Bronchial epithelial cell (primary cell): ENCODE measurements at regions not wholly inside any gene's neighbourhood (a gene's known extent, or its start where the extent isn't known, plus 50 kb on each side); places are given as distances from the start of the nearest gene placed in this dataset.
A peak's percentile ranks its signal among the peaks of the same experiment; 100 is the strongest.
"Not testable (repeated sequence)": the region's sequence is repeated elsewhere in the genome, so short reads cannot be mapped to it uniquely, and the experiment has no call there.

Source experiments
- DNase-seq: peaks from one replicate; pipeline ENCODE4 v3.0.0-alpha.2; 2010; ENCODE audit warnings: low read depth
- FAIRE-seq: peaks from 2 replicates; lab custom pipeline; 2011; peaks lifted over from hg19 to GRCh38; lab: Jason Lieb, UNC
- H3K27me3 ChIP-seq: 2 replicates; pipeline ENCODE4 v1.5.1; 2011; ENCODE audit warnings: low read length; ENCODE audit not compliant: control insufficient read depth, insufficient read depth
- H3K36me3 ChIP-seq: 2 replicates; pipeline ENCODE4 v1.5.1; 2011; ENCODE audit warnings: low read length; ENCODE audit not compliant: control insufficient read depth, insufficient read depth
- H3K4me3 ChIP-seq: 2 replicates; pipeline ENCODE4 v1.5.1; 2011; ENCODE audit warnings: mild to moderate bottlenecking, low read depth, low read length, control low read depth
- CTCF ChIP-seq: IDR thresholded peaks from 2 replicates; pipeline ENCODE4 v1.5.1; 2011; ENCODE audit warnings: mild to moderate bottlenecking, moderate library complexity, low read length, control low read depth, inconsistent platforms; ENCODE audit not compliant: insufficient read depth, severe bottlenecking

- not testable (repeated sequence) for FAIRE-seq, H3K4me3 ChIP-seq, DNase-seq, H3K27me3 ChIP-seq, H3K36me3 ChIP-seq
These were observed 256.4 kb downstream of the ANKRD30B start for GRCh38 chr18:15004270-15004973.

GRCh38 chr18:15005313-15006130 is 257.6 kb downstream of the ANKRD30B start:
- Histone ChIP-seq H3K4me3 (no peak overlapping the region), H3K36me3 (no peaks in the 10 kb centered on the region), H3K27me3 (no peaks in the 10 kb centered on the region)
- no peak for DNase-seq
- FAIRE-seq, result no peak
- no peak for TF ChIP-seq CTCF

- DNase-seq, H3K4me3 ChIP-seq, H3K27me3 ChIP-seq, H3K36me3 ChIP-seq: not testable (repeated sequence)
- peak; percentile 36 for FAIRE-seq
These were observed 258.6 kb downstream of the ANKRD30B start for GRCh38 chr18:15006616-15007015.

- not testable (repeated sequence) for H3K4me3 ChIP-seq, H3K27me3 ChIP-seq, H3K36me3 ChIP-seq, DNase-seq, FAIRE-seq
These were observed 278.1 kb downstream of the ANKRD30B start for GRCh38 chr18:15026041-15026440.

- not testable (repeated sequence) for FAIRE-seq
These were observed 280.1 kb downstream of the ANKRD30B start for GRCh38 chr18:15028037-15028436.

GRCh38 chr18:15060279-15060880 is 312.4 kb downstream of the ANKRD30B start:
- not testable (repeated sequence) for H3K27me3 ChIP-seq, H3K36me3 ChIP-seq, DNase-seq, FAIRE-seq, H3K4me3 ChIP-seq

More at GRCh38 chr18:15028037-15028436, 280.1 kb downstream of the ANKRD30B start:
- not testable (repeated sequence) for H3K36me3 ChIP-seq, H3K4me3 ChIP-seq, DNase-seq, H3K27me3 ChIP-seq

GRCh38 chr18:15061289-15061896 is 313.4 kb downstream of the ANKRD30B start:
- DNase-seq, H3K36me3 ChIP-seq, H3K27me3 ChIP-seq, H3K4me3 ChIP-seq: not testable (repeated sequence)
- peak; percentile 18 for FAIRE-seq

GRCh38 chr18:15066434-15066833 is 318.5 kb downstream of the ANKRD30B start:
- not testable (repeated sequence) for H3K4me3 ChIP-seq, H3K36me3 ChIP-seq, H3K27me3 ChIP-seq, DNase-seq, FAIRE-seq

- FAIRE-seq, DNase-seq: not testable (repeated sequence)
These were observed 323.3 kb downstream of the ANKRD30B start for GRCh38 chr18:15071311-15071710.

More at GRCh38 chr18:15071311-15071710, 323.3 kb downstream of the ANKRD30B start:
- H3K36me3 ChIP-seq, H3K4me3 ChIP-seq, H3K27me3 ChIP-seq: not testable (repeated sequence)
